Kidney (tissue), 13 donors: ENCODE measurements at regions not wholly inside any gene's neighbourhood (a gene's known extent, or its start where the extent isn't known, plus 50 kb on each side); places are given as distances from the start of the nearest gene placed in this dataset.
A peak's percentile ranks its signal among the peaks of the same experiment; 100 is the strongest.

ENCODE experiments used
- DNase-seq, 5 donors: peaks; one replicate each; pipeline ENCODE4 v3.0.0-alpha.2; 2013 to 2020
- FAIRE-seq: peaks from 2 replicates; lab custom pipeline; 2012; peaks lifted over from hg19 to GRCh38; lab: Jason Lieb, UNC
- H3K27ac ChIP-seq, 2 donors: one replicate each; pipeline ENCODE4 v1.7.0; 2013; ENCODE audit warnings: low read depth in 2 of 2, low read length in 2 of 2, inconsistent platforms in 1 of 2
- H3K27me3 ChIP-seq: one replicate; pipeline ENCODE4 v1.7.1; 2013; ENCODE audit warnings: low read length, inconsistent platforms; ENCODE audit not compliant: control insufficient read depth, insufficient read depth
- H3K36me3 ChIP-seq, 3 donors: one replicate each; pipeline versions ENCODE4 v1.7.0 to v1.7.1; 2013; ENCODE audit warnings: low read length in 3 of 3, control low read depth in 1 of 3, inconsistent platforms in 1 of 3; ENCODE audit not compliant: insufficient read depth in 3 of 3, control insufficient read depth in 2 of 3
- H3K4me1 ChIP-seq, 3 donors: one replicate each; pipeline versions ENCODE4 v1.7.0 to v1.7.1; 2013; ENCODE audit warnings: low read length in 3 of 3, inconsistent platforms in 1 of 3, low read depth in 1 of 3; ENCODE audit not compliant: control insufficient read depth in 2 of 3, insufficient read depth in 2 of 3
- H3K4me3 ChIP-seq, 3 donors: one replicate each; pipeline versions ENCODE4 v1.7.0 to v1.8.1; 2013; ENCODE audit warnings: low read length in 3 of 3, control low read depth in 1 of 3, inconsistent platforms in 1 of 3
- H3K9ac ChIP-seq, 3 donors: one replicate each; pipeline versions ENCODE4 v1.7.0 to v1.7.1; 2013; ENCODE audit warnings: low read length in 3 of 3, control low read depth in 1 of 3, inconsistent platforms in 1 of 3
- H3K9me3 ChIP-seq, 3 donors: one replicate each; pipeline versions ENCODE4 v1.7.0 to v1.7.1; 2013; ENCODE audit warnings: low read length in 3 of 3, control low read depth in 1 of 3, inconsistent platforms in 1 of 3; ENCODE audit not compliant: control insufficient read depth in 2 of 3, insufficient read depth in 1 of 3
- CTCF ChIP-seq: IDR thresholded peaks from 3 replicates; pipeline ENCODE4 v1.5.1; 2012; ENCODE audit warnings: mild to moderate bottlenecking, moderate library complexity, borderline replicate concordance; ENCODE audit not compliant: insufficient read depth; ENCODE audit errors: extremely low read depth
- intact Hi-C: fragments of 100-400 bp; cut with DNase I; formaldehyde crosslinking; loops from one replicate; pipeline ENCODE4 v1.11.1; 2022
- donor health status: control.
- donor health status: control.
- donor health status: control.
- donor health status: control.
- donor health status: control.
- donor health status: DM: yes; HTN: yes; CAD: no.
- donor health status: Normal renal cell carcinoma (clear cell type).

- no peak overlapping the region for H3K4me3 ChIP-seq
- FAIRE-seq (no peak), DNase-seq (no peak)
- no peaks in the 10 kb centered on the region for H3K36me3 ChIP-seq
- no peaks in the 10 kb centered on the region for H3K27me3 ChIP-seq
- no peak overlapping the region for H3K27ac ChIP-seq
- H3K9me3 ChIP-seq = peaks cover 0 to 11% (median 0%) of the 10 kb centered on the region in 3 donors
- intact Hi-C loops = no loop called here
- peaks cover 0 to 6% (median 0%) of the 10 kb centered on the region in 3 donors for H3K4me1 ChIP-seq
- no peak overlapping the region for H3K9ac ChIP-seq
- TF ChIP-seq CTCF = no peak
These were observed 144.2 kb upstream of the ARL4C start for GRCh38 chr2:234641086-234641485.

GRCh38 chr2:234640657-234641056 is 143.8 kb upstream of the ARL4C start:
- H3K4me1 ChIP-seq = peaks cover 0 to 6% (median 0%) of the 10 kb centered on the region in 3 donors
- no peaks in the 10 kb centered on the region for H3K36me3 ChIP-seq
- DNase-seq (no peak), FAIRE-seq (no peak)
- no peak overlapping the region for H3K4me3 ChIP-seq
- peak overlapping the region in 1 of 2 donors; percentile 30 for H3K27ac ChIP-seq
- no peak for TF ChIP-seq CTCF
- no peaks in the 10 kb centered on the region for H3K27me3 ChIP-seq
- H3K9me3 ChIP-seq = peaks cover 0 to 11% (median 0%) of the 10 kb centered on the region in 3 donors
- intact Hi-C loops = no loop called here
- no peak overlapping the region for H3K9ac ChIP-seq

- peak in 2 of 5 donors; percentile 57 to 63 for DNase-seq
- intact Hi-C loops = no loop called here
These were observed 142.1 kb upstream of the ARL4C start for GRCh38 chr2:234638966-234639365.

More at GRCh38 chr2:234638966-234639365, 142.1 kb upstream of the ARL4C start:
- Histone ChIP-seq H3K4me1 (peaks cover 0 to 6% (median 0%) of the 10 kb centered on the region in 3 donors), H3K36me3 (no peaks in the 10 kb centered on the region), H3K27ac (peak overlapping the region; percentile 43 to 65), H3K9me3 (peaks cover 0 to 11% (median 0%) of the 10 kb centered on the region in 3 donors), H3K9ac (no peak overlapping the region), H3K27me3 (no peaks in the 10 kb centered on the region), H3K4me3 (no peak overlapping the region)
- TF ChIP-seq CTCF = no peak
- FAIRE-seq = no peak
